Liver (tissue), 8 donors: ENCODE measurements at regions not wholly inside any gene's neighbourhood (a gene's known extent, or its start where the extent isn't known, plus 50 kb on each side); places are given as distances from the start of the nearest gene placed in this dataset.

Experiments
- DNase-seq: peaks from one replicate; pipeline ENCODE4 v3.0.0-alpha.2; 2017; ENCODE audit warnings: low spot score
- H3K27ac ChIP-seq, 2 donors: one replicate each; pipeline ENCODE4 v1.7.0; 2013; ENCODE audit warnings: inconsistent platforms in 2 of 2, low read length in 2 of 2, control low read depth in 1 of 2, low read depth in 1 of 2, mild to moderate bottlenecking in 1 of 2
- H3K27me3 ChIP-seq, 4 donors: one replicate each; pipeline versions ENCODE4 v1.6.1 to v1.7.0; 2013; ENCODE audit warnings: low read length in 3 of 4, inconsistent platforms in 1 of 4, mild to moderate bottlenecking in 1 of 4, moderate library complexity in 1 of 4; ENCODE audit not compliant: control insufficient read depth in 4 of 4, insufficient read depth in 4 of 4
- H3K36me3 ChIP-seq, 4 donors: one replicate each; pipeline versions ENCODE4 v1.6.1 to v1.7.0; 2013; ENCODE audit warnings: low read length in 3 of 4, mild to moderate bottlenecking in 3 of 4, low read depth in 1 of 4, moderate library complexity in 1 of 4; ENCODE audit not compliant: control insufficient read depth in 4 of 4, insufficient read depth in 3 of 4
- H3K4me1 ChIP-seq, 4 donors: one replicate each; pipeline versions ENCODE4 v1.6.1 to v1.7.0; 2013; ENCODE audit warnings: low read length in 3 of 4, mild to moderate bottlenecking in 3 of 4, moderate library complexity in 1 of 4; ENCODE audit not compliant: control insufficient read depth in 4 of 4, insufficient read depth in 4 of 4
- H3K4me3 ChIP-seq, 3 donors: one replicate each; pipeline versions ENCODE4 v1.6.1 to v1.7.0; 2013; ENCODE audit warnings: low read length in 3 of 3, control low read depth in 1 of 3, low read depth in 1 of 3, mild to moderate bottlenecking in 1 of 3
- H3K9ac ChIP-seq, 2 donors: one replicate each; pipeline ENCODE4 v1.7.0; 2013; ENCODE audit warnings: low read length in 2 of 2, mild to moderate bottlenecking in 2 of 2, moderate library complexity in 2 of 2, control low read depth in 1 of 2, low read depth in 1 of 2
- H3K9me3 ChIP-seq, 4 donors: one replicate each; pipeline versions ENCODE4 v1.6.1 to v1.7.0; 2013; ENCODE audit warnings: low read length in 3 of 4; ENCODE audit not compliant: control insufficient read depth in 4 of 4
- EGR1 ChIP-seq, 2 donors: IDR thresholded peaks; 2 replicates each; pipeline ENCODE4 v1.6.1; 2016 to 2018; ENCODE audit warnings: antibody characterized with exemption in 2 of 2, low read depth in 2 of 2
- FOXA1 ChIP-seq: IDR thresholded peaks from 2 replicates; pipeline ENCODE4 v1.6.1; 2016; ENCODE audit warnings: antibody characterized with exemption
- FOXA2 ChIP-seq: IDR thresholded peaks from 2 replicates; pipeline ENCODE4 v1.6.1; 2016; ENCODE audit warnings: antibody characterized with exemption
- GABPA ChIP-seq, 2 donors: IDR thresholded peaks in 1 of 2; conservative IDR thresholded peaks in 1 of 2; 2 replicates each; pipeline ENCODE4 v1.6.1; 2016; ENCODE audit warnings: antibody characterized with exemption in 2 of 2, mild to moderate bottlenecking in 1 of 2, moderate library complexity in 1 of 2
- HNF4A ChIP-seq, 2 donors: conservative IDR thresholded peaks; 2 replicates each; pipeline ENCODE4 v1.6.1; 2016; ENCODE audit warnings: antibody characterized with exemption in 2 of 2, mild to moderate bottlenecking in 2 of 2
- HNF4G ChIP-seq: IDR thresholded peaks from 2 replicates; pipeline ENCODE4 v1.6.1; 2016; ENCODE audit warnings: antibody characterized with exemption
- JUND ChIP-seq, 2 donors: IDR thresholded peaks; 2 replicates each; pipeline ENCODE4 v1.6.1; 2016; ENCODE audit warnings: antibody characterized with exemption in 2 of 2
- NR2F2 ChIP-seq: IDR thresholded peaks from 2 replicates; pipeline ENCODE4 v1.6.1; 2016; ENCODE audit warnings: antibody characterized with exemption
- RAD21 ChIP-seq, 2 donors: IDR thresholded peaks; 2 replicates each; pipeline ENCODE4 v1.6.1; 2016; ENCODE audit warnings: antibody characterized with exemption in 2 of 2, mild to moderate bottlenecking in 2 of 2
- RXRA ChIP-seq, 2 donors: IDR thresholded peaks; 2 replicates each; pipeline ENCODE4 v1.6.1; 2017 to 2018; ENCODE audit warnings: antibody characterized with exemption in 2 of 2, mild to moderate bottlenecking in 1 of 2
- SP1 ChIP-seq: IDR thresholded peaks from 2 replicates; pipeline ENCODE4 v1.6.1; 2018; ENCODE audit warnings: antibody characterized with exemption, mild to moderate bottlenecking
- TAF1 ChIP-seq: conservative IDR thresholded peaks from 2 replicates; pipeline ENCODE4 v1.6.1; 2016; ENCODE audit warnings: antibody characterized with exemption, mild to moderate bottlenecking
- WGBS: extraction: QIAGEN DNeasy Blood & Tissue Kit; methylation state at CpG from one replicate; pipeline ENCODE4 v1.1.7; 2013; 5-methylcytosine and 5-hydroxymethylcytosine counted together
- TF ChIP-seq, protein P1 (sequence below): IDR thresholded peaks from 2 replicates; pipeline ENCODE4 v1.6.1; 2016; ENCODE audit warnings: antibody characterized with exemption, mild to moderate bottlenecking
- TF ChIP-seq, protein P2 (sequence below): IDR thresholded peaks from 2 replicates; pipeline ENCODE4 v1.6.1; 2016; ENCODE audit warnings: antibody characterized with exemption
- TF ChIP-seq, protein P3 (sequence below): fragments of 150-350 bp; IDR thresholded peaks from 2 replicates; pipeline ENCODE4 v1.5.1; 2017; ENCODE audit warnings: improper control_type of control experiment, low read depth, low read length; ENCODE audit not compliant: missing input control
- TF ChIP-seq, protein P4 (sequence below): IDR thresholded peaks from 2 replicates; pipeline ENCODE4 v1.6.1; 2016; ENCODE audit warnings: antibody characterized with exemption
- TF ChIP-seq, protein P5 (sequence below): IDR thresholded peaks from 2 replicates; pipeline ENCODE4 v1.6.1; 2016; ENCODE audit warnings: antibody characterized with exemption
- donor health status: healthy.
- donor health status: healthy.
- donor health status: healthy.
- donor health status: healthy.
- donor health status: healthy.

DNA sequence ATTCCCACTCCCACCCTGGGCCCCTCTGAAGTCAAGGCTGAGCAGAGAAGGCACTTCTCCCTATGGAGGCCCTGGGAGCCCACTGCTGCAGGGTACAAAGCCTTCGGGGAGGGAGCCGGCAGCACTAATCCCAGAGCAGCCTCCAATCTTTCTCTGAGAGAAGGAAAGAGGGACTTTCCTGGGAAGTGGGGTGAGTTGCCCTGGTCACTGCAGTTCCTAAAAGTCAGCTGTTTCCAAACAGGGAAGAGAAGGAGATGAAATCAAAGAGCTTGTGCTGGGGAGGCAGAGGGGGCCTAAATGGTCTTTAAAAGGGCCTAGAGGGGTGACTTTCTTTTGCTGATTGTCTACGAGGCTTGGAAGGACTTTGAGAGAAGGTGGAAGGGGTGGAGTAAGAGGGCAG lies 264.7 kb downstream of the TNS1 start:
- Histone ChIP-seq H3K27me3 (no peaks in the 10 kb centered on the region), H3K4me3 (no peak overlapping the region), H3K27ac (no peak overlapping the region), H3K36me3 (peaks cover 0 to 2% (median 0%) of the 10 kb centered on the region in 4 donors), H3K4me1 (no peaks in the 10 kb centered on the region), H3K9me3 (no peaks in the 10 kb centered on the region), H3K9ac (no peak overlapping the region)
- no peak for DNase-seq
- WGBS = 80% methylated on average over 3 of the region's 3 CpGs
- TF ChIP-seq, protein P1, sequence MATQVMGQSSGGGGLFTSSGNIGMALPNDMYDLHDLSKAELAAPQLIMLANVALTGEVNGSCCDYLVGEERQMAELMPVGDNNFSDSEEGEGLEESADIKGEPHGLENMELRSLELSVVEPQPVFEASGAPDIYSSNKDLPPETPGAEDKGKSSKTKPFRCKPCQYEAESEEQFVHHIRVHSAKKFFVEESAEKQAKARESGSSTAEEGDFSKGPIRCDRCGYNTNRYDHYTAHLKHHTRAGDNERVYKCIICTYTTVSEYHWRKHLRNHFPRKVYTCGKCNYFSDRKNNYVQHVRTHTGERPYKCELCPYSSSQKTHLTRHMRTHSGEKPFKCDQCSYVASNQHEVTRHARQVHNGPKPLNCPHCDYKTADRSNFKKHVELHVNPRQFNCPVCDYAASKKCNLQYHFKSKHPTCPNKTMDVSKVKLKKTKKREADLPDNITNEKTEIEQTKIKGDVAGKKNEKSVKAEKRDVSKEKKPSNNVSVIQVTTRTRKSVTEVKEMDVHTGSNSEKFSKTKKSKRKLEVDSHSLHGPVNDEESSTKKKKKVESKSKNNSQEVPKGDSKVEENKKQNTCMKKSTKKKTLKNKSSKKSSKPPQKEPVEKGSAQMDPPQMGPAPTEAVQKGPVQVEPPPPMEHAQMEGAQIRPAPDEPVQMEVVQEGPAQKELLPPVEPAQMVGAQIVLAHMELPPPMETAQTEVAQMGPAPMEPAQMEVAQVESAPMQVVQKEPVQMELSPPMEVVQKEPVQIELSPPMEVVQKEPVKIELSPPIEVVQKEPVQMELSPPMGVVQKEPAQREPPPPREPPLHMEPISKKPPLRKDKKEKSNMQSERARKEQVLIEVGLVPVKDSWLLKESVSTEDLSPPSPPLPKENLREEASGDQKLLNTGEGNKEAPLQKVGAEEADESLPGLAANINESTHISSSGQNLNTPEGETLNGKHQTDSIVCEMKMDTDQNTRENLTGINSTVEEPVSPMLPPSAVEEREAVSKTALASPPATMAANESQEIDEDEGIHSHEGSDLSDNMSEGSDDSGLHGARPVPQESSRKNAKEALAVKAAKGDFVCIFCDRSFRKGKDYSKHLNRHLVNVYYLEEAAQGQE = no peak
- TF ChIP-seq, protein P2, sequence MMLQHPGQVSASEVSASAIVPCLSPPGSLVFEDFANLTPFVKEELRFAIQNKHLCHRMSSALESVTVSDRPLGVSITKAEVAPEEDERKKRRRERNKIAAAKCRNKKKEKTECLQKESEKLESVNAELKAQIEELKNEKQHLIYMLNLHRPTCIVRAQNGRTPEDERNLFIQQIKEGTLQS = no peak
- TF ChIP-seq TAF1 (no peak), JUND (IDR thresholded peaks at IDR 0.05) (no peak), RAD21 (IDR thresholded peaks at IDR 0.05) (no peak), FOXA1 (no peak), FOXA2 (no peak), HNF4A (conservative IDR thresholded peaks at IDR 0.05) (no peak), HNF4G (no peak), RXRA (IDR thresholded peaks at IDR 0.05) (no peak), EGR1 (IDR thresholded peaks at IDR 0.05; ENCODE audit: low read depth in 2 of 2) (no peak)
- TF ChIP-seq, protein P3, sequence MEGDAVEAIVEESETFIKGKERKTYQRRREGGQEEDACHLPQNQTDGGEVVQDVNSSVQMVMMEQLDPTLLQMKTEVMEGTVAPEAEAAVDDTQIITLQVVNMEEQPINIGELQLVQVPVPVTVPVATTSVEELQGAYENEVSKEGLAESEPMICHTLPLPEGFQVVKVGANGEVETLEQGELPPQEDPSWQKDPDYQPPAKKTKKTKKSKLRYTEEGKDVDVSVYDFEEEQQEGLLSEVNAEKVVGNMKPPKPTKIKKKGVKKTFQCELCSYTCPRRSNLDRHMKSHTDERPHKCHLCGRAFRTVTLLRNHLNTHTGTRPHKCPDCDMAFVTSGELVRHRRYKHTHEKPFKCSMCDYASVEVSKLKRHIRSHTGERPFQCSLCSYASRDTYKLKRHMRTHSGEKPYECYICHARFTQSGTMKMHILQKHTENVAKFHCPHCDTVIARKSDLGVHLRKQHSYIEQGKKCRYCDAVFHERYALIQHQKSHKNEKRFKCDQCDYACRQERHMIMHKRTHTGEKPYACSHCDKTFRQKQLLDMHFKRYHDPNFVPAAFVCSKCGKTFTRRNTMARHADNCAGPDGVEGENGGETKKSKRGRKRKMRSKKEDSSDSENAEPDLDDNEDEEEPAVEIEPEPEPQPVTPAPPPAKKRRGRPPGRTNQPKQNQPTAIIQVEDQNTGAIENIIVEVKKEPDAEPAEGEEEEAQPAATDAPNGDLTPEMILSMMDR = no peak
- TF ChIP-seq, protein P4, sequence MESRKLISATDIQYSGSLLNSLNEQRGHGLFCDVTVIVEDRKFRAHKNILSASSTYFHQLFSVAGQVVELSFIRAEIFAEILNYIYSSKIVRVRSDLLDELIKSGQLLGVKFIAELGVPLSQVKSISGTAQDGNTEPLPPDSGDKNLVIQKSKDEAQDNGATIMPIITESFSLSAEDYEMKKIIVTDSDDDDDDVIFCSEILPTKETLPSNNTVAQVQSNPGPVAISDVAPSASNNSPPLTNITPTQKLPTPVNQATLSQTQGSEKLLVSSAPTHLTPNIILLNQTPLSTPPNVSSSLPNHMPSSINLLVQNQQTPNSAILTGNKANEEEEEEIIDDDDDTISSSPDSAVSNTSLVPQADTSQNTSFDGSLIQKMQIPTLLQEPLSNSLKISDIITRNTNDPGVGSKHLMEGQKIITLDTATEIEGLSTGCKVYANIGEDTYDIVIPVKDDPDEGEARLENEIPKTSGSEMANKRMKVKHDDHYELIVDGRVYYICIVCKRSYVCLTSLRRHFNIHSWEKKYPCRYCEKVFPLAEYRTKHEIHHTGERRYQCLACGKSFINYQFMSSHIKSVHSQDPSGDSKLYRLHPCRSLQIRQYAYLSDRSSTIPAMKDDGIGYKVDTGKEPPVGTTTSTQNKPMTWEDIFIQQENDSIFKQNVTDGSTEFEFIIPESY = no peak

DNA sequence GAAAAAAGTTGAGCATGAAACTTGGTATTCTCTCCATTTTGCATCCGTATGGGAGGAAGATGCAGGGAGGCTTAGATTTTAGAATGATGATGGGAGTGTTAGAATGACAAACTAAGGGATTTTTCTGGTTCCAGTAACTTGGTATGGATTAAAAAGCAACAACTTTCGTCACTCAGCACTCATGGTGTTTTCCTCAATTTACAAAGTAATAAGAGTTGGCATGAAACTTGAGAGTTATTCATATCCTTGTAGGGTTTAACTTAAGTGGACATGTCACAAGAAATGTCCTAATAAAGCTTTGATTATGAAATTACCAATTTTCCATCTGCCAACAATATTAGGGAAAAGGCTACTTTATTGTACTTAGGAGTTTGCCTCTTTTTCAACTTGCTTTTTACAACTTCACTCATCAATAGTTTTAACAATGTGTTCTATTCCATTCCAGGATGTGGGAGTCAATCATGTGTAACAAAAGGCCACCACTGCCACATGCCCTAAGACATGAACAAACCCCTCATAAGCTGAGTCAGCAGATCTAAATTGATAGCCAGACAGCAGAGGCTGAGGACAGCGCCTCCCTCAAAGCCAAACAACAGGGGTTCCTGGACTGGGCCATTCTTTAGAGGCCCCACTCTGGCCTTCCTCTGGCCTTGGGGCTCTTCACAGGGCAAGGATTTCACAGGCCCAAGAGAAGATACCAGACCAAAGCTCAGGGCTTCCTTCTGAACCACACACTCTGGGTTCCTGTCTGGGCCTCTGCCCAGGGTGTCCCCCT lies 265.8 kb downstream of the TNS1 start:
- Histone ChIP-seq H3K9ac (no peak overlapping the region), H3K9me3 (no peaks in the 10 kb centered on the region), H3K4me3 (no peak overlapping the region), H3K36me3 (peaks cover 0 to 2% (median 0%) of the 10 kb centered on the region in 4 donors), H3K27me3 (no peaks in the 10 kb centered on the region), H3K4me1 (no peaks in the 10 kb centered on the region), H3K27ac (no peak overlapping the region)
- DNase-seq = no peak
- WGBS = 92% methylated on average over 3 of the region's 3 CpGs
- TF ChIP-seq JUND (IDR thresholded peaks at IDR 0.05) (no peak), GABPA (IDR thresholded peaks at IDR 0.05 in 1 of 2, conservative IDR thresholded peaks at IDR 0.05 in 1 of 2) (no peak), EGR1 (IDR thresholded peaks at IDR 0.05; ENCODE audit: low read depth in 2 of 2) (no peak), FOXA1 (no peak), FOXA2 (no peak), TAF1 (no peak), RXRA (IDR thresholded peaks at IDR 0.05) (no peak), SP1 (no peak), NR2F2 (no peak)
- TF ChIP-seq, protein P1 = no peak
- TF ChIP-seq, protein P5, sequence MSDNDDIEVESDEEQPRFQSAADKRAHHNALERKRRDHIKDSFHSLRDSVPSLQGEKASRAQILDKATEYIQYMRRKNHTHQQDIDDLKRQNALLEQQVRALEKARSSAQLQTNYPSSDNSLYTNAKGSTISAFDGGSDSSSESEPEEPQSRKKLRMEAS = no peak
- TF ChIP-seq, protein P3 = no peak
